MCF 10A (cell line): ENCODE measurements at regions not wholly inside any gene's neighbourhood (a gene's known extent, or its start where the extent isn't known, plus 50 kb on each side); places are given as distances from the start of the nearest gene placed in this dataset.

Experiments used
- BruUV-seq: library from RNA; stranded (reverse); fragments of 400-500 nt; replicated peaks from 2 replicates; lab custom pipeline; 2021; lab: Mats Ljungman, UMichigan
- CTCF ChIA-PET: fragments of 300-600 bp; sonication (Branson Sonifier 250); formaldehyde crosslinking; extraction: SDS; loops from one replicate; lab custom pipeline; 2021; ENCODE audit warnings: antibody characterized with exemption, inconsistent platforms; lab: Yijun Ruan, JAX
- POLR2A ChIA-PET: fragments of 300-600, 350-650 bp; sonication (Branson Sonifier 250); formaldehyde crosslinking; extraction: SDS; loops from one replicate; lab custom pipeline; 2020; ENCODE audit warnings: antibody characterized with exemption, inconsistent platforms; lab: Yijun Ruan, JAX
- DNase-seq: peaks from one replicate; pipeline ENCODE4 v3.0.0-alpha.2; 2018; ENCODE audit not compliant: unreplicated experiment
- H3K27ac Mint-ChIP-seq: one replicate; pipeline ENCODE4 v1.8.0; 2022; ENCODE audit warnings: mild to moderate bottlenecking, low read depth, mixed read lengths; ENCODE audit not compliant: unreplicated experiment
- H3K27me3 Mint-ChIP-seq: one replicate; pipeline ENCODE4 v1.8.0; 2022; ENCODE audit warnings: mixed read lengths; ENCODE audit not compliant: insufficient read depth, unreplicated experiment
- H3K36me3 Mint-ChIP-seq: one replicate; pipeline ENCODE4 v1.8.0; 2022; ENCODE audit warnings: mild to moderate bottlenecking, moderate library complexity, mixed read lengths; ENCODE audit not compliant: insufficient read depth, unreplicated experiment
- H3K4me1 Mint-ChIP-seq: one replicate; pipeline ENCODE4 v1.8.0; 2022; ENCODE audit warnings: mixed read lengths; ENCODE audit not compliant: insufficient read depth, unreplicated experiment
- H3K4me3 Mint-ChIP-seq: one replicate; pipeline ENCODE4 v1.8.0; 2022; ENCODE audit warnings: mild to moderate bottlenecking, moderate library complexity, mixed read lengths; ENCODE audit not compliant: unreplicated experiment
- H3K9me3 Mint-ChIP-seq: one replicate; pipeline ENCODE4 v1.8.0; 2022; ENCODE audit warnings: mixed read lengths; ENCODE audit not compliant: unreplicated experiment
- intact Hi-C: fragments of 100-400 bp; cut with micrococcal nuclease; formaldehyde crosslinking; loops from 2 replicates; pipeline ENCODE4 v1.14.1; 2022
- TF ChIP-seq, protein P1 (sequence below): fragments of 200-600 bp; IDR thresholded peaks from one replicate; pipeline ENCODE4 v1.8.0; 2022; ENCODE audit warnings: antibody characterized with exemption, mild to moderate bottlenecking; ENCODE audit not compliant: unreplicated experiment

- Mint-ChIP-seq H3K4me1 (no peaks in the 10 kb centered on the region), H3K27me3 (no peaks in the 10 kb centered on the region), H3K36me3 (no peaks in the 10 kb centered on the region), H3K9me3 (peaks cover 56% of the 10 kb centered on the region), H3K27ac (no peak overlapping the region), H3K4me3 (no peak overlapping the region)
- TF ChIP-seq, protein P1, sequence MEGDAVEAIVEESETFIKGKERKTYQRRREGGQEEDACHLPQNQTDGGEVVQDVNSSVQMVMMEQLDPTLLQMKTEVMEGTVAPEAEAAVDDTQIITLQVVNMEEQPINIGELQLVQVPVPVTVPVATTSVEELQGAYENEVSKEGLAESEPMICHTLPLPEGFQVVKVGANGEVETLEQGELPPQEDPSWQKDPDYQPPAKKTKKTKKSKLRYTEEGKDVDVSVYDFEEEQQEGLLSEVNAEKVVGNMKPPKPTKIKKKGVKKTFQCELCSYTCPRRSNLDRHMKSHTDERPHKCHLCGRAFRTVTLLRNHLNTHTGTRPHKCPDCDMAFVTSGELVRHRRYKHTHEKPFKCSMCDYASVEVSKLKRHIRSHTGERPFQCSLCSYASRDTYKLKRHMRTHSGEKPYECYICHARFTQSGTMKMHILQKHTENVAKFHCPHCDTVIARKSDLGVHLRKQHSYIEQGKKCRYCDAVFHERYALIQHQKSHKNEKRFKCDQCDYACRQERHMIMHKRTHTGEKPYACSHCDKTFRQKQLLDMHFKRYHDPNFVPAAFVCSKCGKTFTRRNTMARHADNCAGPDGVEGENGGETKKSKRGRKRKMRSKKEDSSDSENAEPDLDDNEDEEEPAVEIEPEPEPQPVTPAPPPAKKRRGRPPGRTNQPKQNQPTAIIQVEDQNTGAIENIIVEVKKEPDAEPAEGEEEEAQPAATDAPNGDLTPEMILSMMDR: no peak
- BruUV-seq: no TSS peak
- intact Hi-C loops: no loop called here
- ChIA-PET POLR2A (no interaction called here), CTCF (no interaction called here)
- no peak for DNase-seq
These were observed 639.6 kb downstream of the BRD1 start for GRCh38 chr22:49188091-49188490.

- CTCF ChIA-PET: interaction anchor here (0.5 to 0.6 kb wide), 2 partner anchors 148 to 298 kb away, joined by 4 read pairs; no protein-coding TSS in a partner anchor
- H3K27ac Mint-ChIP-seq: no peak overlapping the region
These were observed 640.9 kb downstream of the BRD1 start for GRCh38 chr22:49186762-49187161.

DNA sequence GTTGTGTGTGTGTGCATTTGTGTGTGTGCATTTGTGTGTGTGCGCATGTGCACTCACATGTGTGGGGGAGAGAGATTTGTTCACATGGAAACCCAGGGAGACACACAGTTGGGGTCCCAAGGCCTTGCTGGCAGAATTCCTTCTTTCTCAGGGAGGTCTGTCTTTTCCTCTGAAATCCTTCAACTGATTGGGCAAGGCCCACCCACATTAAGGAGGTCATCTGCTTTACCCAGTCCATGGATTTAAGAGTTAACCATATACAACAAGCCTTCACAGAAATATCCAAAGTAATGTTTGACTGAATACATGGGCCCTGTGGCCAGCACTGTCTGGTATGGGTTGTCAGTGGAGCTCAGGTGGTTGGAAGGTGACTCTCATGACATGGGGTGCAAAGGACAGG, 641.4 kb downstream of the BRD1 start:
- BruUV-seq: no TSS peak
- Mint-ChIP-seq H3K9me3 (peaks cover 63% of the 10 kb centered on the region), H3K27me3 (no peaks in the 10 kb centered on the region), H3K4me1 (no peaks in the 10 kb centered on the region), H3K27ac (no peak overlapping the region), H3K36me3 (no peaks in the 10 kb centered on the region), H3K4me3 (no peak overlapping the region)
- TF ChIP-seq, protein P1: no peak
- intact Hi-C loops: no loop called here
- DNase-seq: no peak
- ChIA-PET CTCF (interaction anchor here (0.6 kb wide), 1 partner anchor 149 kb away, joined by 4 read pairs; no protein-coding TSS in a partner anchor), POLR2A (no interaction called here)

More at GRCh38 chr22:49186762-49187161, 640.9 kb downstream of the BRD1 start:
- Mint-ChIP-seq H3K4me3 (no peak overlapping the region), H3K9me3 (peaks cover 63% of the 10 kb centered on the region), H3K4me1 (no peaks in the 10 kb centered on the region), H3K36me3 (no peaks in the 10 kb centered on the region), H3K27me3 (no peaks in the 10 kb centered on the region)
- intact Hi-C loops: no loop called here
- TF ChIP-seq, protein P1: no peak
- BruUV-seq: no TSS peak
- POLR2A ChIA-PET: no interaction called here
- DNase-seq: no peak

GRCh38 chr22:49185312-49185969, 642.2 kb downstream of the BRD1 start:
- intact Hi-C loops: no loop called here
- no peak for DNase-seq
- POLR2A ChIA-PET: no interaction called here
- CTCF ChIA-PET: no interaction called here
- Mint-ChIP-seq H3K36me3 (no peaks in the 10 kb centered on the region), H3K4me1 (no peaks in the 10 kb centered on the region), H3K27me3 (no peaks in the 10 kb centered on the region), H3K4me3 (no peak overlapping the region), H3K27ac (no peak overlapping the region), H3K9me3 (peaks cover 65% of the 10 kb centered on the region)
- BruUV-seq: no TSS peak
- TF ChIP-seq, protein P1: no peak
